ENCODE measurements at regions not wholly inside any gene's neighbourhood (a gene's known extent, or its start where the extent isn't known, plus 50 kb on each side); places are given as distances from the start of the nearest gene placed in this dataset.

- TF ChIP-seq CTCF (IDR thresholded peaks at IDR 0.05; ENCODE audit: low read depth, low read length) = no peak
- DNase-seq (ENCODE audit: extremely low read depth, low read depth) = no peak
Measured at GRCh38 chr22:49046546-49047361, 780.9 kb downstream of the BRD1 start.

GRCh38 chr22:49046000-49046545, 781.6 kb downstream of the BRD1 start:
- DNase-seq (ENCODE audit: extremely low read depth, low read depth) = no peak
- TF ChIP-seq CTCF (IDR thresholded peaks at IDR 0.05; ENCODE audit: low read depth, low read length) = no peak

- DNase-seq (ENCODE audit: extremely low read depth, low read depth) = no peak
- TF ChIP-seq CTCF (IDR thresholded peaks at IDR 0.05; ENCODE audit: low read depth, low read length) = no peak
Measured at GRCh38 chr22:49045276-49045675, 782.4 kb downstream of the BRD1 start.

- TF ChIP-seq CTCF (IDR thresholded peaks at IDR 0.05; ENCODE audit: low read depth, low read length) = no peak
- DNase-seq (ENCODE audit: extremely low read depth, low read depth) = no peak
Measured at GRCh38 chr22:49044776-49045175, 782.9 kb downstream of the BRD1 start.

- no peak for DNase-seq (ENCODE audit: extremely low read depth, low read depth)
Measured at GRCh38 chr22:49044091-49044490, 783.6 kb downstream of the BRD1 start.

GRCh38 chr22:49042877-49043859, 784.5 kb downstream of the BRD1 start:
- DNase-seq (ENCODE audit: extremely low read depth, low read depth) = no peak
- TF ChIP-seq CTCF (IDR thresholded peaks at IDR 0.05; ENCODE audit: low read depth, low read length) = no peak

More at GRCh38 chr22:49044091-49044490, 783.6 kb downstream of the BRD1 start:
- TF ChIP-seq CTCF (IDR thresholded peaks at IDR 0.05; ENCODE audit: low read depth, low read length) = no peak
